Mucosa of gallbladder (tissue), 1 donor: ENCODE measurements at regions not wholly inside any gene's neighbourhood (a gene's known extent, or its start where the extent isn't known, plus 50 kb on each side); places are given as distances from the start of the nearest gene placed in this dataset.
"Not testable (repeated sequence)": the region's sequence is repeated elsewhere in the genome, so short reads cannot be mapped to it uniquely, and the experiment has no call there.

Experiments used
- DNase-seq: peaks from one replicate; pipeline ENCODE4 v3.0.0-alpha.2; 2020; ENCODE audit warnings: low spot score
- donor health status: DM: no; HTN: no; CAD: no.

DNA sequence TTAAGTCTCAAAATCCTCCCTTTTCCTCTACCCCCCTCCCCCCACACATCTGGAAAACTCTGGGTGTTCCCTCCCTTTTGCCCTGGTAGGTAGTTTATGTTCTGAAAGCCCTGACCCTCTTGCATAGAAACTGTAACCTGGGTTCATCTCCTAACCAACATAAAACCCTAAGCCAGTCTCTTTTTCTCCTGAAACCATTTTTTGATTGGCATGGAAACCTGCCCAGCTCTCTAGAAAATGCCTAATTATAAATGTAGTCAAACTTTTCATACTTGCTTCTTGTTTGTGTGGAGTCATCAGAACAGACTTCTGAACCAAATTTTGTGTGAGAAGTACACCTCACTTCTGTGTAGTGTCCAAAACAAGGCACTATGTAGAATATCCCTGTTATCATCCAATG lies 1264.4 kb downstream of the SI start:
- no peak for DNase-seq

DNA sequence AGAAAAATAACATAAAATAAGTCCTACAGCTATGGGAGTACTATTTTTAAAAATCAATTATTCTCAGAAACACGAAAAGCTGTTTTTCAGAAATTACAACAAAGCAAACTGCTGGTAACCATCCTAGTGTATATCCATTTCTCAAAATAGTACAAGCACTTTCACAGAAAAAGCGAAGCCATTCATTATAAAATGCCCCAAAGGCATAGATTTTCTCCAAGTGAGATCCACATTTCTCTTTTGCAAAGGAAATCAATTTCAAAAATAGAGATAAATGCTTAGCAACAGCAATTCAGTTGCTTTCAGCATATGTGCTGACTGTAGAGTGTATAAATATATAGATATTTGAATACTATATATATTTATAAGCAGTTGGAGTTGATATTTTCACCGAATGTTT lies 1266.3 kb downstream of the SI start:
- no peak for DNase-seq

DNA sequence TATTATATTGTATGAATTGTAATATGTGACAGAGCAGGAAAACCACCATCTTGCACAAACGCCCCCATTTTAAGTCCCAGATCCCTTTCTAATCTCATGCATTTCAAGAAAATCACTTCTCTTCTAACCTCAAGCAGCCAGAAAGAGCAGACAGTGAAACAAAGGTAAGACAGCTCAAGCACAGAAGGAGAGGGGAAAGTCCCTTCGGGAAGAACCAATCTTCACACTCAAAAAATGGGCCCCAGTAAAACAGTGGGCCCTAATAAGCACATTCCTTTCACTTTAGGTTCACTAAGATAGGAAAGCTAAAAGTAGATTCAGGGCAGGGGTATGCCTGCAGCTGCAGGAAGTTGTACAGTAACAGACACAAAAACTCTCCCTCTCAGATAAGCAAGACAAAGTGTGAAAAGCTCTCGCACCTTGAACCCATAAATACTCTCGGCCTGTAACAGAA lies 1268.7 kb downstream of the SI start:
- DNase-seq: no peak

DNA sequence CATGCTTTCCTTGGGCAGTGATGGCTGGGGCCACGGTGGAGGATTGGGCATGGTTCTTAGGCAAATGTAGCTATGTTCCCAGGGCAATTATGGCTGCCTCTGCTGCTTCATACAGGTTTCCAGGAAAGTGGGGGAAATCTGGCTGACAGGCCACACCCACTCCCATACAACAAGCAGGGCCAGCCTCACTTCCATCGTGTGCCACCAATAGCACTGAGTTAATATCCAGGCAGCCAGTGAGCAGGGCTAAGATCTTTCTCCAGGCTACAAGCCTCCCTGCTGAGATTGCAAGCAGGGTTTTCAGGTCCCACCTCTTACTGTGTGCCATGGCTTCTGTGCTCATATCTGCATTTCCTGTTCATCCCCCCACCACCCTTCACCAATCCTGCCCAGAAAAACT lies 1291.9 kb downstream of the SI start:
- DNase-seq: no peak

DNA sequence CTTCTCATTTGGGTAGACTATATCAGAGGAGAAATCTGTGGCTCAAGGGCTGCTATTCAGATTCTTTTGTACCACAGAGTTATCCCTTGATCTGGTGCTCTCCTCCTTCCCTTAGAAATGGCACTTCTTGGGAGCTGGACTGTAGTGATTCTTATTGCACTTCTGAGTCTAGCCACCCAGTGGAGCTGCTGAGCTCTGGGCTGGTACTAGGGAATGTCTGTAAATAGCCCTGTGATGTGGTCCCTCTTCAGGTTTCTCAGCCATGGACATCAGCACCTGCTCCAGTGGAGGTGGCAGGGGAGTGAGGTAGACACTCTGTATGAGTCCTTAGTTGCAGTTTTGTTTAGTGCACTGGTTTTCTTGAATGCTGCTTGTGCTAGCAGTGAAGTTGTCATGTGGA lies 1292.6 kb downstream of the SI start:
- no peak for DNase-seq

DNA sequence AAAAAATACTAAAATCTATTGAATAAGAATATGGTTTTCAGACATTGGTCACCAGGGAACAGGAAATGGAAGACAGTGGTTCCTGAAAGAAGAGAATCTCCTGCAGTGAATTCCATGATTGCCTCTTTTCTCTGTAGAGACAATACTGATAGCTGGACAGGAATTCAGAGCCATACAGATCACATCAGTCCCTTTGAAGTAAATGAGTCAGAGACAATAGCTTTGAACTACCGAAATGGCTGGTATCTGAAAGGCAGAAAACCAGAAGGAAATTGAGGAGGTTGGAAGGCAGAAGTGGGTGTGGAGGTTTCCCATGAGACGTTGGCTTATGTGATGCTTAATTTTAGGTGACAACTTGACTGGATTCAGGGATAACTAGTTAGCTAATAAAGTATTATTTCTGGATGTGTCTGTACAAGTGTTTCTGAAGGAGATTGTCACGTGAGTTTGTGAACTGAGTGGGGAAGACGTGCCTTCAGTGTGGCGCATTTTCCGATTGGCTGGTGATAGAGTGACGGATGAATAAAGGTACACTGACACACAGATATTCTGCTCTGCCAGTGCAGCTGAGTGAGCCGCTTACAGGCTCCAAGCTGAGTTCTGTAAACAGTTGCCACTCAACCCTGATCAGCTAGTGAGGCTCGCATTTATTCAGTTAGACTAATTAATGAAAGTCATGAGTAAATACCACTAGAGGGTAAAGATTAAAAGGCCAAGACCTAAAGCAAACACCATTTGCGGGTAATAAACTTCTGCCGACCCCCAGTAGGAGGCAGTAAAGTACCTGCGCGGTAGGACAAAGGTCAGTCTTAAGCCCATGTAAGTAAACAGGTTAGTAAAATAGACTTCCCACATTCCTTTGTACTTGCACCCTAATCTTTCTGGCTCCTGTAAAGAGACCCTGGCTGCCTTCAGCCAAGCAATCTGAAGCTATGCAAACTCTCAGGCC lies 1298.6 kb downstream of the SI start:
- DNase-seq: no peak

DNA sequence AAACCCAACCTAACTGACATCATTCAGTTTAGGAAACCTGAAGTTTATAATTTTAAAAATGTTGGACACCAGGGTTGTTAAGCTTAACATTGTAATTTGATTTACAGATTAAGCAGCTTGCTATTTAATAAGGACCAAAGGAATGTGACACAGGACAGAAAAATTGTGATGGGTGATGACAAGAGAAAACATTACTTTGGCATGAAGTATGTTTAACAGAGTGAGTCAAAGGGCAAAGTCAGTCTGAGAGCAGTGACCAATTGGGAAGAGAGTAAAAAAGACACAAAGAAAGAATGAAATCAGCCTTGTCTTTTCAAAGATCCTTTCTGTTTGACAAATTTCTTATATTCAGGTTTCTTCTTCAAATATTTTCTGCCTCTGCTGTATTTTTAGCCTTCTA lies 1301.6 kb downstream of the SI start:
- DNase-seq: no peak

DNA sequence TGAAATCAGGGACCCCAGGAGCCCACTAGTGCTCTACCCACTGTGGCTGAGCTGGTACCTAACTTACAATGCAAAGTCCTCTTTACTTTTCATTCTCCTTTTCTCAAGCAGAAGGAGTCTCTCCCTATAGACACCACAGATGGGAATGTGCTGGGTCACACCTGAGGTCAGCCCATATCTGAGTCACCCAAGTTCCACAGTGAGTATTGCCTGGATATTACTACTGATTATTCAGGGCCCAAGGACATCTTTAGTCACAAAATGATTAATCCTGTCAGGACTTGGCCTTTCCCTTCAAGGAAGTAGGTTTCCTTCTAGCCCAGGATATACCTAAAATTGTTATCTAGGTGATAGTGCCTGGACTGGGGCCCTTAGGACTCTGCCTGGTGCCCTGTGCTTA lies 1305.2 kb downstream of the SI start:
- DNase-seq: no peak

DNA sequence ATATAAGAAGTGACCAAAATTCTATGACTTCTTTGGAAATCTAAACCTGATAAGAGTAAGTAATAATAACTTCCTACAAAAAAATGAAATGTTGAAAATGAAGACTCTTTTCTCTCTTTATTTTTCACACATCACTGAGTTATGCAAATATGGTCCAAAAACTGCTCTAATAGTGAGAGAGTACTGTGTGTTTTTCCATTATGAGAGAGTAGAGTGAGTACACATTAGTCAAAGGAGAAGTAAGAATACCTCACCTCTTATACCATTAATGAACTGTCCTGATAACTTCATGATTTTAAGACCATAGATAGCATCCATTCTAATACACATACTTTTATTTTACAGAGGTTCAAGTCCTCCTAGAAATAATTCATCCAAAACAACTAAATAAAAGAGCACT lies 1310.2 kb downstream of the SI start:
- no peak for DNase-seq

DNA sequence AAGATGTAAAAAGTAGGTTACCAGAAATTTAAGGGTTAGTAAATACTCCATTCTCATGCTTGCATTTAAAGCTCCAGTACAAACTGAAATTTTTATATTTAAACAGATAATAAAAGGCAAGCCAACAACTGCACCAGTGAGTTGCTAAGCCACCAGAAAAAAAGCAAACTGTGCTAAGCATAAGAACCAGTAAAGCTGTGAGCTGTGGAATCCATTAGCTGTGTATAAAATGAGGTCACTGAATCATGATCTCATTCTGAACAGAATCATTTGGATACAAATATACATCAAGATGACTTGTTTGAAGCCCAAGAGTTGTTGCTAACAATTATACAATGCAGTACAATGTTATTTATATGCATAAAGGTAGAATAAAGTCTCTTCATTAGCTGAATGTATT lies 1312.2 kb downstream of the SI start:
- DNase-seq: no peak

DNA sequence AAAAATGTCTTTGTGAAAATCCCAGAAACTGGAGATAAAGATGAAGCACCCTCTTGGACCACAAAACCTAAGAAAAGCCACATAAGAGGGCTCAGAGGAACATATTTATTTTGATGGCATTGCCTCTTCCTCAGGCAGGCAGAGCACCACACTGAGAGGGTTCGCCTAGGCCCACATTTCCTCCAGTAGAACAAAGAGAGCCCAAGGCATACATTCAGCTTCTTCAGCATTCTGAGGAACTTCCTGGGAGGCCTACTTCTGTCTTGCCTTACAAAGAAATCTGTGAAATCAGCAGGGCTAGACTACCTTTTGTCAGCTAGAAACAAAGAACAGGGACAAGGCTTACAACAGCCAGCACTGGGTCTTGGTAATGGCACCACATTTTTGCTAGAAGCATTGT lies 1325.3 kb downstream of the SI start:
- DNase-seq: no peak

DNA sequence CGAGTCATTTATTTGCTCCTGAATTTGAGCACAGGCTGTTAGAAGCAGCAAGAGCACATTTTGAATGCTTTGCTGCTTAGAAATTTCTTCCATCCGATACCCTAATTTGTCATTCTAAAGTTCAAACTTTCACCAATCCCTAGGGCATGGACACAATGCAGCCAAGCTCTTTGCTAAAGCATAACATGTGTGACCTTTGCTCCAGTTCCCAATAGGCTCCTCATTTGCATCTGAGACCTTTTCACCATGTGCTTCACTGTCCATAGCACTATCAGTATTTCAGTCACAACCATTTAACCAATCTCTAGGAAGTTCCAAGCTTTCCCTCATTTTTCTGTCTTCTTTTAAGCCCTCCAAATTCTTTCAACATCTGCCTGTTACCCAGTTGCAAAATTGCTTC lies 1333.1 kb downstream of the SI start:
- DNase-seq: no peak

DNA sequence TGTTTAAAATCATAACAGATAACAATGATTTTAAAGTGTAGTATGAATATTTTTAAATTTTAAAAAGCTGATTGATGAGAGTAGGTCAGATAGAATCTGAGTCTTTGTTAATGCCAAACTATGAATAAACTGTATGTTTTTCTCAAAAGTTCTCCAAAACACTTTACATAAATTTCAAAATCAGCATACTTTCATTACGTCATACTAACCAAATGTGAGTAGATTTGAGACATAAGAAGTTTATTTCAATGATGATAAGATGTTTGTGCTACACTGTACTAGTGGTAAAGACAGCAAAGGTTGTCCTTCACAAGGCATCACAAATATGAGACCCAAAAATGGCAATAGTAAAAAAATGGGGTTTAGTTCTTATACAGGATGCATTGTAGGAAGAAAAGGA lies 1342.9 kb downstream of the SI start:
- DNase-seq: no peak

DNA sequence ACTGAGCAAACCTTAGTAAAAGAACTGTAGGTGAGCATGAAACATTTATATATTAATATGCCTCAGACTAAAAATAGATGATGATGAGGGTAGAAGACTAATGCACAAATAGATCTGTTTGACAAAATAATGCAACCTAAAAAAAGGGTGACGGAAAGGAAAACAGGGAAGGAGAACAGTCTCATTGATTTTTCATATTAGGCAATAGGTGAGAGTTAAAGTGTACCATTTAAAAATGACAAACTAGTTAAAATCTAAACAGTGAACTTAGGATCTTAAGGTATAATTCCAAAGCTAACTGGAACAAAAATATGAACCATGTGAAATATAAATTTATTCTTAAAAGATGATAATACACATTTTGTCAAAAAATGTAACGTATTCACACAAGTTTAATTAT lies 1347.6 kb downstream of the SI start:
- DNase-seq: no peak

DNA sequence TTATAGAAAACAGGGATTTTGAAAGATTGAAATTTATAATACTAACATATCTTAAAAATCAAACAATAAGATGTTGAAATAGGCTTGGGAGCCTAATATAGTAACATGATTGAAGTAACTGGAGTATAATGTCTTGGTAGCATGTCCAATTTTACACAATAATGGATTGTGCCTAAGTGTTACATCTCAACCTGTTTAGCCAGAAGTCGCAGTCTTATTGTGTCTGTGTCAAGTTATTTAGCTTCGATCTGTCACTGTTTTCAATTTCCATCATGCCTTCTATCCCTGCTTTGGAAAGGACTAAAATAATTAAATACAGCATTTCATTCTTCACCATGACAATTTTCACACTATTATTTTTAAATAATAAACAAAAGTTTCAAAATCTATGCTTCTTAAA lies 1352.2 kb downstream of the SI start:
- DNase-seq: no peak

DNA sequence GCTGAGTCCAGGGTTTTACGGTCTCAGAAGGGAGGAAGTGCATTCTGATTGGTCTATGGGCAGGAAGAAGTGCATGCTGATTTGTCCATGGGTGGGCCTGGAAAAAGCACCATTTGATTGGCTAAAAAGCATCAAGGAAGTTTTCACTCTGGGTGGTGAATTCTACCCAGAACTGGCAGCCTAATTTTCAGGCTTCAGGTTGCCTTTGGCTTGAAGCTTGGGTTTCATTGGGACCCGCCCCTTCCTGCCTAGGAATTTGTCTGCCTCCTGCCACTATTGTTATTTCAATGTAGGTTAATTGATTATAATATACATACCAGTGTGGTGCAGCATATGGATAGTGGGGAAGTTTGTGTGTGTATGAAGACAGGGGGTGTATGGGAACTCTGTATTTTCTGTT lies 1355.9 kb downstream of the SI start:
- no peak for DNase-seq

DNA sequence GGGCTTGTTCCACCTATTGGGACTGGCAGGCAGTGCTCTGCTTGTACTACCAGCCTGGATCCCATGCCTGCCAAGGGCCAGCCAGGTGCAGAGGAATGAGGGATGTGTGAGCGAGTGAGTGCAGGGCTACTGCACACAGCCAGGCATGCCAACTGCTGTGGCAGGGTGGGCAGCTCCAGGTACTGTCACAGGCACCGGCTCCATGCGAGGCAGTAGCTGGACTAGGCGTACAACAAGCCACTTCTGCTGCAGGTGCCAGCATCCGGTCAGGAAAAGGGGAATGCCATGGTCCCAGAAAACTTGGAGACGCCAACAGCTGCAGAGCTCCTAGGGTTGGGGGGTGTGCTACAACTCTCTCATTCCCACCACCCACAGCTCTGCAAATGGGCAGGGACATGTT lies 1356.7 kb downstream of the SI start:
- DNase-seq: no peak

DNA sequence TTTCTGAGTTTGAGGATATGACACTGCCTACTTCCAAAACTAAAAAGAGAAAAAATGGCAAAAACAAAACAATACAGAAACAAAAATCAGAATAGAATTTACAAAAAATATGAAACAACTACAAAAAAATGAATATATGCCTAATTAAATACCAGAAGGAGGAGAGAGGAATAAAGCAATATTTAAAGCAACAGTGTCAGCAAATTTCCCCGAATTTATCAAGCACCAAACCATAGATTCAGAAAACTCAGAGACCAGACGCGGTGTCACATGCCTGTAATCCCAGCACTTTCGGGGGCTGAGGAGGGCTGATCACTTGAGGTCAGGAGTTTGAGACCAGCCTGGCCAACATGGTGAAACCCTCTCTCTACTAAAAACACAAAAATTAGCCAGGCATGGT lies 1360.9 kb downstream of the SI start:
- DNase-seq: no peak

DNA sequence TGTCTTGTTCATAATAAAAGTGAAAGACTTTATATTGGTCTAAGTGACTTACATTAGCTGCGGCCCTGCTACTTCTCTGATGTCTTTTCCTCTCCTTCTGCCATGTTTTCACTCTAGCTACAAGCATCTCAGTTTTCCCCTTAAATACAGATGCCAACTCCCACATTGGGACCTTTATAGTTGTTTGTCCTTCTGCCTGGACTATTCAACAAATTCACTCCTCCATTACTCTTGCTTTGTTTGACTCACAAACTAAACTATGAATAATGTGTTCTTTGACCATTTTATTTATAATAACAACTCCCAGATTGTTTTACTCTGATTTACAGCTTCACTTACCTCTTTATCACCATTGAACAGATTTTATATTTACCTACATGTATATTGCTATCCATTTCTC lies 1369.9 kb downstream of the SI start:
- no peak for DNase-seq

DNA sequence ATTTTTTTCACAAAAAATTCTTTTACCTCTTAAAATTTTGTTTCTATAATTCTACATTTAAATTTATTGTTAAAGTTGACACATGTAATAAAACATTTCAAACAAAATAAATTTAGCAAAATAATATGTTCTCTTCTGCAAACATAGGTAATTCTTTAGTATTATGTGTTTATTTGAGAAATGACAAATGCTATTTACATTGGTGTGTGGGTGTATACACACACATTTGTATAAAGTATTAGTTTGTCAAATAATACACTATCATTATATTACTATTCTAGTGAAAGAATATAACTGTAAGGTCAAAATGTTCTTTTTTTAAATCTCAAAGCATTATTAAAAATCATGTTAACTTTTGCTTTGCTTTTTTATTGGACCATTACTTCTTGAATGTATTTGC lies 1370.6 kb downstream of the SI start:
- no peak for DNase-seq

DNA sequence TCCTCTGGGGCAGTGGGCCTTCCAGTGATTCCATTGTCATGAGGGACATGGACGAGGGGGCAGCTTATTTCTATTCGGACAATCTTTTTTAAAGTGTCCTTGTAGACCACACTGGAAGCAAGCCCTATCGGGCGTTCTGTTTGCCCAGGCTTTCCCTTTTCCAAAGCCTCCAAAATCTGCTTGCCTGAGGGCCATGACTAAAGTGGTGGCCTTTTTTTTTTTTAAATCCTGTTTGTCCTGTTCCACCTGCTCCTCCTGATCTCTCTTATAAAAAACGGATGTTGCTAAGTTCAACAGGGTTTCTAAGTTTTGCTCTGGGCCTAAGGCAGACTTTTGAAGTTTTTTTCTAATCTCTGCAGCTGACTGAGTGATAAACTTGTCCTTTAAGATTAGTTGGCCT lies 1380.1 kb downstream of the SI start:
- not testable (repeated sequence) for DNase-seq

DNA sequence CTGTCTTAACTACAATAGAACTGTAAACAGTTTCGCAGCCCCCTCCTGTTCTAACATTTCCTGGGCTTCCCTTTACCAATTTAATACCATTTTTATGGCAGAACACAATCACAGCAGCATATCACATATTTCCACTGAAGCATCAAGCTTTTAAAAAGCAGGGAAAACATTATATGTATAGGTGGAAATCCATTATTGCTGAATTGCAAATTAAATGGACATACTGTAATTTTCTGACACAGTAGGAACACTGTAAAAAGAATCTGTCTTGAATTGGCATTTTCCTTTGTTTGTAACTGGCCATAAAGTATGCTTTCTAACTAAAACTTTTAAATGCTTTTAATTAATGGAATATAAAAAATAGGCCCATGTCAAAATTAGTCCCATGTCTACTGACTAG lies 1385.8 kb downstream of the SI start:
- DNase-seq: no peak

DNA sequence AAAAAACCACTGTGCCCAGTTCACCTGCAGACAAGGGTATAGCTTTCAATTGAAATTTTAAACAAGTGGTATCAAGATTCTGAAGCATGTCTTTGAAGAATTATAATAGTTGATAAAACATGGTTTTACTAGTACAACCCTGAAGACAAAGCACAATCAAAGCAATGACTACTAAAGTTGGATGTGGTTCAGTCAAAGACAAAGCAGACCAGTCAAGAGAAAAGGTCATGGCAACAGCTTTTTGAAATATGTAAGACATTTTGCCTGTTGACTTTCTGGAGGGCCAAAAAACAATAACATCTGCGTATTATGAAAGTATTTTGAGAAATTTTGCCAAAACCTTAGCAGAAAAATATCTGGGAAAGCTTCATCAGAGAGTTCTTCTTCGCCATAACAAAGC lies 1393.6 kb downstream of the SI start:
- no peak for DNase-seq

DNA sequence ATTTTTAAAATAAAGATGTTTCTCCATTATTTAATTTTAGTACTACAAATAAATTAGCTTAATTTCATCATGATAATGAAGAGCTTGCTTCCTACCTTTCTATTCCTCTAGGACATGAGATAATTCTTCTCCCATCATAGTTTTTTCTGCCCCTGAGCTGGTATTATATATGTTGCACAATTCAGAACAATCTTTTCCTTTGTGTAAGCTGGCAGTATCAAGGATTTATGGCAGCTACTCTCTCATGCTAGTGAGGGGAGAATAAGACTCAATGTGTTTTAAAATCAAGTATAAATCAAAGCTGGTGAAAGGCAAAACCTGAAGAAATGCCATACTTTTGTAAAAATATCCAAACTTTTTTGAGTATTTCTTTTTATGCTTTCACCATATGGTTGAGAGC lies 1405.3 kb downstream of the SI start:
- no peak for DNase-seq
